Activated T-cell treated with anti-CD3 and anti-CD28 coated beads for 1 hour (primary cell): ENCODE measurements at regions not wholly inside any gene's neighbourhood (a gene's known extent, or its start where the extent isn't known, plus 50 kb on each side); places are given as distances from the start of the nearest gene placed in this dataset.
"Not testable (repeated sequence)": the region's sequence is repeated elsewhere in the genome, so short reads cannot be mapped to it uniquely, and the experiment has no call there.

ENCODE experiments used
- DNase-seq: peaks from one replicate; pipeline ENCODE4 v3.0.0-alpha.2; 2020; ENCODE audit warnings: low read depth

- DNase-seq: no peak
Observed at GRCh38 chr2:4930704-4931103, 761.5 kb upstream of the SOX11 start.

GRCh38 chr2:4931721-4932365 lies 760.3 kb upstream of the SOX11 start:
- no peak for DNase-seq

- not testable (repeated sequence) for DNase-seq
Observed at GRCh38 chr2:4935291-4935690, 756.9 kb upstream of the SOX11 start.

- no peak for DNase-seq
Observed at GRCh38 chr2:4937550-4937949, 754.6 kb upstream of the SOX11 start.

GRCh38 chr2:4938206-4938605 lies 754.0 kb upstream of the SOX11 start:
- no peak for DNase-seq

GRCh38 chr2:4942441-4942840 lies 749.7 kb upstream of the SOX11 start:
- DNase-seq: no peak

- no peak for DNase-seq
Observed at GRCh38 chr2:4947911-4948310, 744.3 kb upstream of the SOX11 start.

GRCh38 chr2:4951368-4951767 lies 740.8 kb upstream of the SOX11 start:
- DNase-seq: no peak

GRCh38 chr2:4959219-4959618 lies 733.0 kb upstream of the SOX11 start:
- DNase-seq: no peak

- DNase-seq: no peak
Observed at GRCh38 chr2:4962419-4962818, 729.8 kb upstream of the SOX11 start.

- DNase-seq: no peak
Observed at GRCh38 chr2:4963106-4963505, 729.1 kb upstream of the SOX11 start.

GRCh38 chr2:4964001-4964540 lies 728.1 kb upstream of the SOX11 start:
- DNase-seq: no peak

- no peak for DNase-seq
Observed at GRCh38 chr2:4964579-4964978, 727.6 kb upstream of the SOX11 start.

- DNase-seq: no peak
Observed at GRCh38 chr2:4965556-4966320, 726.4 kb upstream of the SOX11 start.

- DNase-seq: no peak
Observed at GRCh38 chr2:4967206-4967605, 725.0 kb upstream of the SOX11 start.

GRCh38 chr2:4972472-4972871 lies 719.7 kb upstream of the SOX11 start:
- no peak for DNase-seq

GRCh38 chr2:4973354-4973753 lies 718.8 kb upstream of the SOX11 start:
- no peak for DNase-seq

- no peak for DNase-seq
Observed at GRCh38 chr2:4973973-4974372, 718.2 kb upstream of the SOX11 start.

- no peak for DNase-seq
Observed at GRCh38 chr2:4976407-4976806, 715.8 kb upstream of the SOX11 start.

GRCh38 chr2:4979111-4979510 lies 713.1 kb upstream of the SOX11 start:
- no peak for DNase-seq

GRCh38 chr2:4980995-4981394 lies 711.2 kb upstream of the SOX11 start:
- DNase-seq: no peak

- no peak for DNase-seq
Observed at GRCh38 chr2:4981802-4982409, 710.3 kb upstream of the SOX11 start.

- not testable (repeated sequence) for DNase-seq
Observed at GRCh38 chr2:4988444-4988843, 703.7 kb upstream of the SOX11 start.
